PC-3 (cell line): ENCODE measurements at regions not wholly inside any gene's neighbourhood (a gene's known extent, or its start where the extent isn't known, plus 50 kb on each side); places are given as distances from the start of the nearest gene placed in this dataset.

Experiments
- ATAC-seq: fragments of 200-7000 bp; cut with Tn5 transposase; 2 replicates; pipeline ENCODE4 v1.9.1; 2020; ENCODE audit warnings: mild to moderate bottlenecking, moderate library complexity
- BruUV-seq: library from RNA; stranded (reverse); fragments of 400-500 nt; replicated peaks from 2 replicates; lab custom pipeline; 2021; lab: Mats Ljungman, UMichigan
- CTCF ChIA-PET: fragments of 300-600 bp; sonication (Branson Sonifier 250); formaldehyde crosslinking; loops from one replicate; lab custom pipeline; 2022; ENCODE audit warnings: antibody characterized with exemption; lab: Charles Lee
- POLR2A ChIA-PET: fragments of 300-600 bp; sonication (Branson Sonifier 250); formaldehyde crosslinking; loops from one replicate; lab custom pipeline; 2022; ENCODE audit warnings: antibody characterized with exemption; ENCODE audit not compliant: unreplicated experiment; lab: Charles Lee
- DNase-seq: peaks from one replicate; pipeline ENCODE4 v3.0.0-alpha.2; 2015
- H2AFZ ChIP-seq: fragments of 300-600 bp; sonication (generic); 2 replicates; pipeline ENCODE4 v1.6.0; 2016; ENCODE audit warnings: antibody characterized with exemption, low read length
- H3F3A ChIP-seq: fragments of 300-600 bp; sonication (generic); one replicate; pipeline ENCODE4 v1.6.0; 2017; ENCODE audit warnings: antibody characterized with exemption, low read length, control low read depth, mild to moderate bottlenecking; ENCODE audit not compliant: unreplicated experiment
- H3K27ac ChIP-seq: fragments of 300-600 bp; sonication (generic); 2 replicates; pipeline ENCODE4 v1.5.1; 2016; ENCODE audit warnings: mild to moderate bottlenecking, low read length
- H3K27me3 ChIP-seq: fragments of 300-600 bp; sonication (generic); 2 replicates; pipeline ENCODE4 v1.6.1; 2016; ENCODE audit warnings: low read length, mixed read lengths
- H3K36me3 ChIP-seq: fragments of 300-600 bp; sonication (generic); 2 replicates; pipeline ENCODE4 v1.6.1; 2016; ENCODE audit warnings: low read depth, mixed run types, low read length, mixed read lengths
- H3K4me1 ChIP-seq: fragments of 300-600 bp; sonication (generic); 2 replicates; pipeline ENCODE4 v1.5.1; 2016; ENCODE audit warnings: low read length; ENCODE audit not compliant: insufficient read depth
- H3K4me2 ChIP-seq: fragments of 300-600 bp; sonication (generic); 2 replicates; pipeline ENCODE4 v1.6.0; 2016; ENCODE audit warnings: low read length
- H3K4me3 ChIP-seq: fragments of 300-600 bp; sonication (generic); 2 replicates; pipeline ENCODE4 v1.5.1; 2016; ENCODE audit warnings: mild to moderate bottlenecking, low read length, mixed read lengths
- H3K79me2 ChIP-seq: fragments of 300-600 bp; sonication (generic); 2 replicates; pipeline ENCODE4 v1.6.1; 2017; ENCODE audit warnings: low read length, mixed read lengths
- H3K9ac ChIP-seq: fragments of 300-600 bp; sonication (generic); 2 replicates; pipeline ENCODE4 v1.6.0; 2016; ENCODE audit warnings: mild to moderate bottlenecking, low read length
- H3K9me2 ChIP-seq: fragments of 300-600 bp; sonication (generic); replicated peaks from 2 replicates; pipeline ENCODE4 v1.6.1; 2016; ENCODE audit warnings: mixed run types, low read length, mixed read lengths
- H3K9me3 ChIP-seq: fragments of 300-600 bp; sonication (generic); 2 replicates; pipeline ENCODE4 v1.6.1; 2016; ENCODE audit warnings: low read length, mixed read lengths
- H4K20me1 ChIP-seq: fragments of 300-600 bp; sonication (generic); 2 replicates; pipeline ENCODE4 v1.6.1; 2016; ENCODE audit warnings: low read length, mixed read lengths
- CTCF ChIP-seq: fragments of 300-600 bp; sonication (generic); conservative IDR thresholded peaks from 2 replicates; pipeline ENCODE4 v1.5.1; 2017; ENCODE audit warnings: antibody characterized with exemption, low read depth, mild to moderate bottlenecking, low read length
- EZH2 ChIP-seq: fragments of 300-600 bp; sonication (generic); IDR thresholded peaks from one replicate; pipeline ENCODE4 v1.6.1; 2017; ENCODE audit warnings: antibody characterized with exemption, mild to moderate bottlenecking, low read length; ENCODE audit not compliant: unreplicated experiment
- EZH2phosphoT487 ChIP-seq: fragments of 300-600 bp; sonication (generic); IDR thresholded peaks from 2 replicates; pipeline ENCODE4 v1.6.1; 2018; ENCODE audit warnings: mild to moderate bottlenecking, antibody characterized with exemption, low read length, borderline replicate concordance
- intact Hi-C: fragments of 100-400 bp; cut with micrococcal nuclease; formaldehyde crosslinking; loops from 2 replicates; pipeline ENCODE4 v1.9.0; 2023

DNA sequence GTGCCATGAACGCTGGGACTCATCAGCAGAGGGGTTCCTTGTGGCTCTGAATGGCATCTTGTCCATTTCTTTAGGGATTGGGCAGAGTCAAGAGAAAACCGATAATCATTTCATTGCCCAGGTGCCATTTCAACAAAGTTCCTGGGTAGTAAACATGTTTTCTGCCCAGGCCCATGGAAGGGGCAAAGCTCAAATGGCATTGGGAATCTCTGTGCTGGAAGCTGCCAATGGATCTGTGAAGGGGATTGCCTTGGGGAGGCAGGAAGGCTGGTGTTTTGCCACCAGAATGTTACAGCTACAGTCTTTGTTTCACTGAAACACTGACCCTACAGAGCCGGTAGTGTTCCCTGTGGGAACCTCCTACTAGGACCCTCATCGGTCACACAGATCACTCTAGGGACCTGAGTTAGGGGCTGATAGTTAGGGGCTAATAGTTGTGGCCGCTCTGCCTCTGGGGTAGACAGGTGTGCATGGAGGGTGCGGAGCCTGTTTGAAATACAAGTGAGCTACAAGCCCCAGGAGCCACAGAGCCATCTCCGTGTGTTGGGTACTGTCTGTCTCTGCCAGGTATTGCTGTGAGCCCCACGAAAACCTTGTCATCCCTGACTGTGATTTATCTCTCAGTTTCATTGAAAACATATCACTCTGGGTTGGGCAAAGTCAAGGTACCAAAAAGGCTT lies 224.4 kb upstream of the COPS8 start:
- ATAC-seq (no peak), DNase-seq (no peak)
- H3K9ac ChIP-seq, result no peak overlapping the region
- H3K27me3 ChIP-seq, result no peaks in the 10 kb centered on the region
- H3K27ac ChIP-seq, result no peak overlapping the region
- no peaks in the 10 kb centered on the region for H3K36me3 ChIP-seq
- BruUV-seq, result no TSS peak
- no peaks in the 10 kb centered on the region for H3K79me2 ChIP-seq
- POLR2A ChIA-PET, result no interaction called here
- CTCF ChIA-PET, result no interaction called here
- H3K4me3 ChIP-seq, result no peak overlapping the region
- no peak overlapping the region for H3K4me2 ChIP-seq
- H2AFZ ChIP-seq, result no peak overlapping the region
- H4K20me1 ChIP-seq, result no peaks in the 10 kb centered on the region
- intact Hi-C loops, result no loop called here
- H3K4me1 ChIP-seq, result no peaks in the 10 kb centered on the region
- H3F3A ChIP-seq, result no peaks in the 10 kb centered on the region
- no peaks in the 10 kb centered on the region for H3K9me3 ChIP-seq
- TF ChIP-seq CTCF, result no peak
- no peak for TF ChIP-seq EZH2
- no peak for TF ChIP-seq EZH2phosphoT487
- H3K9me2 ChIP-seq, result no peaks in the 10 kb centered on the region

DNA sequence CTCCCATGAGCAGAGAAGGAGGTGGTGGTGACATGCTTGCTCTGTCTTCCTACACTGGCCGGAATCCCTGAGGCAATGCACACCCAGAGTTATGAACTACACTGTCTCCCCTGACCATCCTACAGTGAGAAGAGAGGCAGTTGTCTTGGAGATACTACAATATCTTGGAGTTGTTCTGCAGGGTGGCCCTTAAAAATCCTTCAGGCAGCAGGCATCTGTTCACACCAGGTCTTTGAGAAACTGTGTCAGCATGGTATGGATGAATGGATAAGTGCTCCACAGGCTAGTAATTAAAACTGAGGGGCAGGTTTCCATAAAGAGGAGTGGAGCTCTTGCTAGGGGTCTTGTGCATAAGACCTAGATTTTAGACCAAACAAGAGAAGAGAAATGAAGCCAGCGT lies 223.7 kb upstream of the COPS8 start:
- Histone ChIP-seq H3K79me2 (no peaks in the 10 kb centered on the region), H3K9ac (no peak overlapping the region), H3F3A (no peaks in the 10 kb centered on the region), H3K36me3 (no peaks in the 10 kb centered on the region), H3K4me1 (no peaks in the 10 kb centered on the region), H3K9me2 (no peaks in the 10 kb centered on the region), H2AFZ (no peak overlapping the region), H3K27ac (no peak overlapping the region), H3K4me3 (no peak overlapping the region), H3K4me2 (no peak overlapping the region), H3K27me3 (no peaks in the 10 kb centered on the region), H4K20me1 (no peaks in the 10 kb centered on the region), H3K9me3 (no peaks in the 10 kb centered on the region)
- intact Hi-C loops, result no loop called here
- ATAC-seq, result no peak
- no peak for DNase-seq
- BruUV-seq, result no TSS peak
- no peak for TF ChIP-seq CTCF
- no peak for TF ChIP-seq EZH2phosphoT487
- no peak for TF ChIP-seq EZH2
- ChIA-PET CTCF (no interaction called here), POLR2A (no interaction called here)

DNA sequence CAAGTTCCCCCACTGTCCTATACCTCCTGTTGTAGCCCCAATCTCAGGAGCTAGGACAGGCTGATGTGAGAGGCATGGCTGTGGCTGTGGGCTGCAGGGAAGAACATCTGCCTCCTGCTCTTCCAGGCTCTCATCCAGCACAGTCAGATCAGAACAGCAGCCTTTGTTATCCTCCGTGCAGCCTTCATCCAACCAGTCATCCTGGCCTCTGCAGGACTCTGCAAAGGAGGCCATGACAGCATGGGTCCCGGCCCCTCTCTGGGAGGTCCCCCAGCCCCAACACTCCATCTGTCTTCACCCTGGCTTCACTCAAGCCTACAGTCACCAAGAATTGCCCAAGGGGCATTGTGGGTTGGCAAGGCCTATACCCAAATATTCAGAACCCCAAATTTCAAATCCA lies 223.2 kb upstream of the COPS8 start:
- no peak overlapping the region for H3K27ac ChIP-seq
- ATAC-seq (no peak), DNase-seq (no peak)
- CTCF ChIA-PET, result no interaction called here
- no peaks in the 10 kb centered on the region for H3K4me1 ChIP-seq
- H3K36me3 ChIP-seq, result no peaks in the 10 kb centered on the region
- no peak overlapping the region for H3K4me3 ChIP-seq
- BruUV-seq, result no TSS peak
- TF ChIP-seq EZH2phosphoT487 (no peak), CTCF (no peak)
- no peak overlapping the region for H2AFZ ChIP-seq
- no peaks in the 10 kb centered on the region for H3F3A ChIP-seq
- H3K27me3 ChIP-seq, result no peaks in the 10 kb centered on the region
- POLR2A ChIA-PET, result no interaction called here
- H3K9me2 ChIP-seq, result no peaks in the 10 kb centered on the region
- H3K79me2 ChIP-seq, result no peaks in the 10 kb centered on the region
- H4K20me1 ChIP-seq, result no peaks in the 10 kb centered on the region
- H3K9me3 ChIP-seq, result no peaks in the 10 kb centered on the region
- H3K9ac ChIP-seq, result no peak overlapping the region
- intact Hi-C loops, result no loop called here
- no peak overlapping the region for H3K4me2 ChIP-seq
